ENCODE measurements at regions not wholly inside any gene's neighbourhood (a gene's known extent, or its start where the extent isn't known, plus 50 kb on each side); places are given as distances from the start of the nearest gene placed in this dataset.

- no peak for TF ChIP-seq CTCF (IDR thresholded peaks at IDR 0.05)
- TF ChIP-seq POLR2A (IDR thresholded peaks at IDR 0.05) = no peak
Observed at GRCh38 chr4:32022071-32022470, 1301.9 kb downstream of the PCDH7 start.
